ENCODE measurements at regions not wholly inside any gene's neighbourhood (a gene's known extent, or its start where the extent isn't known, plus 50 kb on each side); places are given as distances from the start of the nearest gene placed in this dataset.

GRCh38 chr14:98186140-98186539, 1085.9 kb downstream of the BCL11B start:
- ChIA-PET POLR2A (no interaction called here), CTCF (no interaction called here)
- Histone ChIP-seq H3K9me3 (ENCODE audit: control insufficient read depth, insufficient read depth, low read length) (peaks cover 28% of the 10 kb centered on the region), H3K4me3 (ENCODE audit: low read depth, low read length) (no peak overlapping the region), H3K27me3 (ENCODE audit: control insufficient read depth, insufficient read depth, low read length) (no peaks in the 10 kb centered on the region), H3K27ac (ENCODE audit: low read depth, low read length) (no peak overlapping the region)
- DNase-seq (ENCODE audit: low read depth, low spot score) = no peak
- TF ChIP-seq CTCF (IDR thresholded peaks at IDR 0.05; ENCODE audit: low read depth, low read length) = no peak

DNA sequence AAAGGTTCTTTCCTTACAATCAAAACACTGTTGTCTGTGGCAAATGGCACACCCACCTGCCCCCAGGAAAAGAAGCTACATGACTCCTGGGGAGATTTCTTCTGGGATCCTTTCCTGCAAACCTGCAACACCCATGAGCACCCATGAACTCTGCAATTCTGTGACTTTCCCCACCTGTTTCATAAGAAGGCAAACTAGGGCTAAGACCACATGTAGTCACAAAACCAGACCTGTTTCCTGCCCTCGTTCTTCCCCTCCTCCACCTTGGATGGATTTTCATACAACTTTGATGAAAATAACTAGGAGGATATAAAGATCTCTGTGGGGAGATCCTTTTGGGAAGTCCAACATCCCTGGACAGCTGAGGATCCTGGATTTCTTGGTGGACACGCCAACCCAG, 1084.7 kb downstream of the BCL11B start:
- Histone ChIP-seq H3K27me3 (ENCODE audit: control insufficient read depth, insufficient read depth, low read length) (no peaks in the 10 kb centered on the region), H3K27ac (ENCODE audit: low read depth, low read length) (no peak overlapping the region), H3K4me3 (ENCODE audit: low read depth, low read length) (no peak overlapping the region), H3K9me3 (ENCODE audit: control insufficient read depth, insufficient read depth, low read length) (peaks cover 28% of the 10 kb centered on the region)
- POLR2A ChIA-PET = no interaction called here
- DNase-seq (ENCODE audit: low read depth, low spot score) = no peak
- CTCF ChIA-PET = no interaction called here
- no peak for TF ChIP-seq CTCF (IDR thresholded peaks at IDR 0.05; ENCODE audit: low read depth, low read length)

GRCh38 chr14:98189062-98189461, 1082.9 kb downstream of the BCL11B start:
- Histone ChIP-seq H3K27ac (ENCODE audit: low read depth, low read length) (no peak overlapping the region), H3K9me3 (ENCODE audit: control insufficient read depth, insufficient read depth, low read length) (peaks cover 25% of the 10 kb centered on the region), H3K4me3 (ENCODE audit: low read depth, low read length) (no peak overlapping the region), H3K27me3 (ENCODE audit: control insufficient read depth, insufficient read depth, low read length) (no peaks in the 10 kb centered on the region)
- no peak for DNase-seq (ENCODE audit: low read depth, low spot score)
- no peak for TF ChIP-seq CTCF (IDR thresholded peaks at IDR 0.05; ENCODE audit: low read depth, low read length)
- ChIA-PET POLR2A (no interaction called here), CTCF (no interaction called here)

DNA sequence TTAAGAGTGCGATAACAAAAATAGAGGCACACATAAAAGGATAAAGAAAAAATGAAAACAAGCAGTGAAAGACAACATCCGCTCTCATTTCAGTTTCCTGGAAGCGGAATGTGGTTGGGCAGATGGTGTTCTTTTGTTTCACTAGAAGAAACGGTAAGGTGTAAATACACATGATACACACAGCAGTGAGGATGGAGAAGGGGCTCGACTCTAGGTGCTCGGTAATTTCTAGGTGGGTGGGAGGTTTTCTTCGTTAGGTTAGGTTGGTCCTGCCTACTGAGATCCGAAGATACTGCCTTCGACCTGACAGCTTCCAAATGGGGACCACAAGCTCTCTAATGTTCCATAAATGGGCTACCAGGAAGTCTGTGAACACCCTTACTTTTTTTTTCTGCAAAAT, 1082.5 kb downstream of the BCL11B start:
- peaks cover 24% of the 10 kb centered on the region for H3K9me3 ChIP-seq (ENCODE audit: control insufficient read depth, insufficient read depth, low read length)
- no peak overlapping the region for H3K27ac ChIP-seq (ENCODE audit: low read depth, low read length)
- DNase-seq (ENCODE audit: low read depth, low spot score) = no peak
- no peak overlapping the region for H3K4me3 ChIP-seq (ENCODE audit: low read depth, low read length)
- CTCF ChIA-PET = no interaction called here
- H3K27me3 ChIP-seq (ENCODE audit: control insufficient read depth, insufficient read depth, low read length) = no peaks in the 10 kb centered on the region
- POLR2A ChIA-PET = no interaction called here
- TF ChIP-seq CTCF (IDR thresholded peaks at IDR 0.05; ENCODE audit: low read depth, low read length) = no peak

DNA sequence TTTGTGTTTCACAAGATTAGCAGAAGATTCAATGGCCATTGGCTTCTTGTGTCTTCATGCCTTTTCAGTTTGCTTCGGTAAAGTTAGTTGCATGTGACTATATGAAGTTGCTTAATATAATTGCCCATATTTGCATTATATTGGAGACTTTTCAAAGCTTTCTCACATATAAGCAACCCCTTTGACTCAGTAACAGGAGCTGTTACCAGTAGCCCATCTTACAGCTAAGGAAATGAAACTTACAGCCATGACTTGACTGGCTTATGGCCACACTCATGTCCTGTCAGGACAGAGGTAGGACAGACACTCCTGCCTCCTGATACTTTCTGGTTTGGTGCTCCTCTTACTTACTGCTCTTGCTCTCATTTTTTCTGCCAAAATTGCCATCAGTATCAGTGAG, 1082.1 kb downstream of the BCL11B start:
- no peak for DNase-seq (ENCODE audit: low read depth, low spot score)
- no peak overlapping the region for H3K4me3 ChIP-seq (ENCODE audit: low read depth, low read length)
- no peaks in the 10 kb centered on the region for H3K27me3 ChIP-seq (ENCODE audit: control insufficient read depth, insufficient read depth, low read length)
- no peak overlapping the region for H3K27ac ChIP-seq (ENCODE audit: low read depth, low read length)
- no peak for TF ChIP-seq CTCF (IDR thresholded peaks at IDR 0.05; ENCODE audit: low read depth, low read length)
- POLR2A ChIA-PET = no interaction called here
- H3K9me3 ChIP-seq (ENCODE audit: control insufficient read depth, insufficient read depth, low read length) = peaks cover 24% of the 10 kb centered on the region
- CTCF ChIA-PET = no interaction called here

All from AG04450 (cell line).